ENCODE measurements at regions not wholly inside any gene's neighbourhood (a gene's known extent, or its start where the extent isn't known, plus 50 kb on each side); places are given as distances from the start of the nearest gene placed in this dataset.

DNA sequence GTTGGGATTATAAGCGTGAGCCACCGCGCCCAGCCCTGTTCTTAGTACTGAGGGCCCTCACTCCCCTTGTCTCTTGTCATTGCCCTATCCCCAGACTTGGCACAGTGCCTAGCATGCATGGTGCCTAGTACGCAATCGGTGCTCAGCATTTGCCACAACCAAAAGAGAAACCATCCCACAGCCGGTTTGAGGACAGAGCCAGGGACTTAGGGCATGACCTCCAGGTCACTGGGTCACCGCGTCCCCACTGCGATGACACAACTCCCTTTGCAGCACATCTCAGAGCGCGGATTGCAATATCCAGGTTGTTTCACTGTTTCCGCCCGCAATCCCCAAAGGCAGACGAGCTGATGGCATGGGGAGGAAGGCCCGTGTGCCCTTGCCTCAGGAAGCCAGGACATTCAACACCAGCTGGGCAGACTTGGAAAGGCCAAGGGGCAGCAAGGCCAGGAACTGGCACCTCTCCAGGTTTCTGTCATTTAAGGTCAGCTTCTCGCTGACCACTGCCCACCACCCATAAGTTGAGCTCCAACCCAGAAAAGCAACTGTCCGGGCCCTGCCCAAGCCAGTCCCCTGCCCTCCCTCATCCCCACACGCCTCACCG, 274.5 kb downstream of the MRTFB start:
- no peak for TF ChIP-seq CTCF (conservative IDR thresholded peaks at IDR 0.05; ENCODE audit: control insufficient read depth, insufficient read depth, low read depth, low read length)
- H3K4me3 ChIP-seq (ENCODE audit: control insufficient read depth, low read depth, low read length): no peak overlapping the region
- no peak for DNase-seq (ENCODE audit: low read depth)

- TF ChIP-seq CTCF (conservative IDR thresholded peaks at IDR 0.05; ENCODE audit: control insufficient read depth, insufficient read depth, low read depth, low read length): no peak
- H3K4me3 ChIP-seq (ENCODE audit: control insufficient read depth, low read depth, low read length): no peak overlapping the region
- DNase-seq (ENCODE audit: low read depth): no peak
These were observed 273.8 kb downstream of the MRTFB start for GRCh38 chr16:14344945-14345344.

- H3K4me3 ChIP-seq (ENCODE audit: control insufficient read depth, low read depth, low read length): no peak overlapping the region
- no peak for TF ChIP-seq CTCF (conservative IDR thresholded peaks at IDR 0.05; ENCODE audit: control insufficient read depth, insufficient read depth, low read depth, low read length)
- DNase-seq (ENCODE audit: low read depth): no peak
These were observed 273.2 kb downstream of the MRTFB start for GRCh38 chr16:14344292-14344691.

DNA sequence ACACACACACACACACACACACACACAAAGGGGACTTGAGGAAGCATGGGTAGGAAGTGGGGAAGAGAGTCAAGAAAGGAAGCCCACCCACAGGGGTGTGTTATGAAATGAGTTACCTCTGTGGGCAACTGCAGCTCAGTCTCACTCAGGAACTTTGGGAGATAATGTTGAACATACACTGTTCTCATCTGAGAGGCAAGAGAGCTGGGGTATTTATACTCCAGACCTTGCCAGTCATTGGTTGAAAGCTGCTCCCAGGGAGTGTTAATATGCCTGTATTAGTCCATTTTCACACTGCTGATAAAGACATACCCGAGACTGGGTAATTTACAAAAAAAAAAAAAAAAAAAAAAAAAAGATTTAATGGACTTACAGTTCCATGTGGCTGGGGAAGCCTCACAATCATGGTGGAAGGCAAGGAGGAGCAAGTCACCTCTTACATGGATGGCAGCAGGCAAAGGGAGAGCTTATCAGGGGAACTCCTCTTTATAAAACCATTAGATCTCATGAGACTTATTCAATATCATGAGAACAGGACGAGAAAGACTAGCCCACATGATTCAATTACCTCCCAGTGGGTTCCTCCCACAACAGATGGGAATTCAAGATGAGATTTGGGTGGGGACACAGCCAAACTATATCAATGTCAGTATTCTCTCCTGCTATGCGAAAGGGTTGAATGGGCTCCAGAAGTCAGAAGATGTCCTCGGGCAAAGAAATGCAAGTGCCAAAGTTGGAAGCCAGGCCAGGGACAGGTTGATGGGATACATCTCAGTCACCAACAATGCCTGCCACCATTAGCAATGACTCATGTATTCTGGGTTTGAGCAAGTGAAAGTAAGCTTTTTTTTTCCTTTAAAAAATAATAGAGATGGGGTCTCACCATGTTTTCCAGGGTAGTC, 270.5 kb downstream of the MRTFB start:
- no peak for TF ChIP-seq CTCF (conservative IDR thresholded peaks at IDR 0.05; ENCODE audit: control insufficient read depth, insufficient read depth, low read depth, low read length)
- H3K4me3 ChIP-seq (ENCODE audit: control insufficient read depth, low read depth, low read length): no peak overlapping the region
- DNase-seq (ENCODE audit: low read depth): no peak

GRCh38 chr16:14339694-14340093, 268.6 kb downstream of the MRTFB start:
- H3K4me3 ChIP-seq (ENCODE audit: control insufficient read depth, low read depth, low read length): no peak overlapping the region
- DNase-seq (ENCODE audit: low read depth): no peak
- TF ChIP-seq CTCF (conservative IDR thresholded peaks at IDR 0.05; ENCODE audit: control insufficient read depth, insufficient read depth, low read depth, low read length): no peak

DNA sequence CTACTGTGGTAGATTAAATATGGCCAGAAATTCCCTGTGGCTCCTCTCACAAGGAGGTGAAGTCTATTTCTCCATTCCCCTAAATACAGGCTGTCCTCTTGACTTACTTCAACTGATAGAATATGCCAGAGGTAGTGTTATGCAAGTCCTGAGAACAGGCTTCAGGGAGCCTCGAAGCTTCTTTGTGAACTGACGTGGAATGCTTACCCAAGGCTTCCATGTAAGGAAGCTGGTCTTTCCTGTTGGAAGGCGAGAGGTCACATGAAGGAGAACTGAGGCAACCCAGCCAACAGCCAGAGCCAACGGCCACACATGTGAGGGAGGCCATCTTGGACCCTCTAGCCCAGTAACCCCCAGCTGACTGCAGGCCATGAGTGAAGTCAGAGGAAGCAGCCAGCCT, 267.9 kb downstream of the MRTFB start:
- DNase-seq (ENCODE audit: low read depth): no peak
- H3K4me3 ChIP-seq (ENCODE audit: control insufficient read depth, low read depth, low read length): no peak overlapping the region
- TF ChIP-seq CTCF (conservative IDR thresholded peaks at IDR 0.05; ENCODE audit: control insufficient read depth, insufficient read depth, low read depth, low read length): no peak
